HUDEP-2 (cell line): ENCODE measurements at regions not wholly inside any gene's neighbourhood (a gene's known extent, or its start where the extent isn't known, plus 50 kb on each side); places are given as distances from the start of the nearest gene placed in this dataset.

Experiments used
- DNase-seq, 76 experiments: peaks; one replicate each; lab custom pipeline; 2025; ENCODE audit not compliant: unreplicated experiment in 76 of 76; lab: John Stamatoyannopoulos, UW

DNA sequence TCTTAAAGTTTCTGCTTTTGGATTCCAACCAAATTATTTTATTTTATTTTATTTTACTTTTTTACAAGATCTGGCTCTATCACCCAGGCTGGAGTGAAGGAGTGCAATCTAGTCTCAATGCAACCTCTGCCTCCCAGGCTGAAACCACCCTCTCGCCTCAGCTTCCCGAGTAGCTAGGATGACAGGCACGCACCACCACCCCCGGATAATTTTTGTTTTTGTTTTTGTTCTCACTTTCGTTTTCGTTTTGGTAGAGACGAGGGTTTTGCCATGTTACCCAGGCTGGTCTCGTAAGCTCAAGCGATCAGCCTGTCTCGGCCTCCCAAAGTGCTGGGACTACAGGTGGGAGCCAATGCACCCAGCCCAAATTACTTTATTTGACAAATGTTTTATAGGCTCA, 219.8 kb downstream of the ETS1 start:
- no peak for DNase-seq

- DNase-seq = peak in 1 of 76 experiments; percentile 4
Measured at GRCh38 chr11:128365044-128365443, 222.3 kb downstream of the ETS1 start.

- no peak for DNase-seq
Measured at GRCh38 chr11:128361451-128362020, 225.8 kb downstream of the ETS1 start.

GRCh38 chr11:128359515-128359914, 227.8 kb downstream of the ETS1 start:
- no peak for DNase-seq

DNA sequence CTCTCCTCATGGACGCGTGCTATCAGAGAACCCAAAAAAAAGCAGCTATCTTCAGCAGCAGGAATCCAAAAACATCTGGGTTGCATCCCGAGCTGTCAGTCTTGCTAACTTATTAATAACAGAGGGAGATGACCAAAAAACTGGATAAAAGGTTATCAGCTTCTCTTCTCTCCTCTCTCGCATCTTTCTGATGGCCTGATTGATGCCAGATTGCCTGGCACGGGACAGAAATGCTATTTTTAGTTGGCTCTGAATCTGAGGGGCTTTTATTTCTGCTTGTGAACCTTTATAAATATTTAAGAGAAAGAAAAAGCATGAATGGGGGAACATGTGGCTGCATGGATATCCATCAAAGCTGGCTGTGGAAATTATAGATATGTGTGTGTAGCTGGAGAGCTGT, 230.3 kb downstream of the ETS1 start:
- DNase-seq = no peak

DNA sequence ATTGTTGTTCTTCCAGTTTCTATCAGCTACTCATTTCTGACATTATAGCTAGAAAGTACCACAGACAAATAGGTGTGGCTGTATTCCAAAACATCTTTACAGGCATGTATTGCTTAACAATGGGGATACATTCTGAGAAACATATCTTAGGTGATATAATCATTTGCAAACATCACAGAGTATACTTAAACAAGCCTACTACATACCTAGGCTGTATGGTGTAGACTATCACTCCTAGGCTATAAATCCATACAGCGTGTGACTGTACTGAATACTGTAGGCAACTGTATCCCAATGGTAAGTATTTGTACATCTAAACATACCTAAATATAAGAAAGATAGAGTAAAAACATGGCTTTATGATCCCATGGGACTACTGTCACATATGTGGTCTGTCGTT, 231.8 kb downstream of the ETS1 start:
- no peak for DNase-seq

DNA sequence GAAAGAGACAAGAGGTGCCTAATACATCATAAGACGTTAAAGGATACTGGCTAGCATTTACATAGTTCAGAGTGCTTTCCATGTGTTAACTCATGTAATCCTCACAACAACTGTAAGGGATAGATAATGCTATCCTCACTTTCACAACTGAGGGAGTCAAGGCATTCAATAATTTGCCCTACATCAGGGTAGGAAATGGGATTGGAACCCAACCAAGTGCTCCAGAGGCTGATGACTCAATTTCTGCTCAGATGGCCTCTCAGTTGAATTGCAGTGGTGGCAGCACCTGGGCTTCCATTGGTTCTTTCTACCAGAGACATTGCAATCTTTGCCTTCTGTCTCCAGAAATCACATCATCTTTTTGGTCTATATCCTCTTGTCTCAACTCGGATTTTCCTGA, 232.9 kb downstream of the ETS1 start:
- no peak for DNase-seq

GRCh38 chr11:128351168-128351567, 236.2 kb downstream of the ETS1 start:
- DNase-seq = no peak

GRCh38 chr11:128349650-128350299, 237.6 kb downstream of the ETS1 start:
- no peak for DNase-seq

GRCh38 chr11:128346804-128347203, 240.6 kb downstream of the ETS1 start:
- no peak for DNase-seq

DNA sequence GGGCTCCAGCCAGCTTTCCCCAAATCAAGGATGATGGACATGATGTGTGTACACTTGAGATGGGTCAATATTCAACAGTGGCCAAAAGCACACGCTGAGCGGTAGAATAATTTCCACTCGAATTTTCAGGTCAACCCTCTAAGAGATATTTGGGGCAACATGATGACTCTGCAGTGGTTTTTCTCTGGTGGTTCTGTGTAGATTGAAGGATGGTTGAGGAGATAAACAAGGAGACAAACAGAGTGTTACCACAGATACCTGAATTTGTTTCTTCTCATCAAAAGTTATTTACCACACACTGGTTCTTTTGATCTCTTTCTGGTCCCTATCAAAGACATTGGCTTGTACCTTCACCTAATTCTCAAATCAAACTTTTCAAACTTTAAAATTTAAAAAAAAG, 242.0 kb downstream of the ETS1 start:
- DNase-seq = no peak

DNA sequence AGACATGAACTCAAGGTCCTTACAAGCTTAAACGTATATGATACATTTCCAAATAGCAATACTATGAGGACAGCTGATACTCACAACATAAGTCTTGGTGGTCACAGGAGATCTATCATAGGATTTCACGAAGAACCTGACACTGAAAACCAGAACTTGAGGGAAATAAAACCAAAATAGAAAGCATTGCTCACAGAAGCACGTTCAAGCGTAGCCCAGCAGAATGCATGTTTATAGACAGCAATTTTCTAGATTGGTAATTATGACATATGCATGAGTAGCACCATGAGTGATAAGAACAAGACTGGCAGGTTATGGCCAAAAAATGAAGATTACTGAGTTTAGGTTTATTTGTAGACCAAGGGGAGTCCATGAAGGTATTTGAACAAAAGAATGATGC, 243.5 kb downstream of the ETS1 start:
- DNase-seq = no peak

DNA sequence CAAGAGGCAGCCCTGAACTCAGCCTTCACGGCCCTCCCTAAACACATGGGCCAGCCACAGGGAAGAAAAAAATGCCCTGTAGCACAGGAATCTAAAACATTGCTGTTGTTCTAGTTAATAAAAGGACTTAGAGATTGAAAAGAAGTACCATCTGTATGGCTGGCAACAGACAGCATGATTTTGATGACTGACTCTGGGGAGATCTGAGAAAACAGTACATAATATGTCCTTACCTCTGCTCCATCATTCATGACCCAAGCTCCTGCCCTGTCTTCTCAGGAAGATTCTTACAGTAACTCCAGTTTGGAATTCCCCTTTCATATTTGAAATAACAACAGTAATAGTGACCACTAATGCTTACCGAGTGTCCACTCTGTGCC, 244.2 kb downstream of the ETS1 start:
- DNase-seq = no peak

- no peak for DNase-seq
Measured at GRCh38 chr11:128342511-128343134, 244.7 kb downstream of the ETS1 start.

- no peak for DNase-seq
Measured at GRCh38 chr11:128341280-128342248, 245.8 kb downstream of the ETS1 start.

DNA sequence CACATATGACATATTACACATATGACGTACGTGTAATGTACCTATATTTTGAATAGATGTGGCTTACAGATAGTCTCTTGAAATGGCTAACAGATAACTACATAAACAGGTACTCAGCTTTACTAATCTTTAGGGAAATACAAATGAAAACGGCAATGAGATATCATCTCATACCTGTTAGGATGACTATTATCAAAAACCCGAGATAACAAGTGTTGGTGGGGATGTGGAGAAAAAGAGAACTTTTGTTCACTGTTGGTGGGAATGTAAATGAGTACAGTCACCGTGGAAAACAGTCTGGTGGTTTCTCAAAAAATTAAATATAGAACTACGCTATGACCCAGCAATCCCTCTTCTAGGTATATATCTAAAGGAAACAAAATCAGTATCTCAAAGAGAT, 247.6 kb downstream of the ETS1 start:
- DNase-seq = no peak

DNA sequence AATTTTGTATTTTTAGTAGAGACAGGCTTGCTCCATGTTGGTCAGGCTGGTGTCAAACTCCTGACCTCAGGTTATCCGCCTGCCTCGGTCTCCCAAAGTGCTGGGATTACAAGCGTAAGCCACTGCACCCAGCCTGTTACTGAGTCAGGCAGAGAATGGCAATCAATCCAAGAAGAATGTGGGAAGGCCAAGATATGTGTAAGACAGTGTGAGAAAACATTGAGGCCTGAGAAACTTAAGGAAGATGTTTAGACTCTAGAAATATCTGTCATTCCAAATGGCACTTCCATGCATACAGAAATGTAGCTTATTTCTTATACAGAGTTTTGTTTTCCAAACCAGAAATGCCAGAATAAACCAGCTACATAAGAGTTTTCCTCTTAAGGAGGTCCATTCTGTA, 248.5 kb downstream of the ETS1 start:
- no peak for DNase-seq

DNA sequence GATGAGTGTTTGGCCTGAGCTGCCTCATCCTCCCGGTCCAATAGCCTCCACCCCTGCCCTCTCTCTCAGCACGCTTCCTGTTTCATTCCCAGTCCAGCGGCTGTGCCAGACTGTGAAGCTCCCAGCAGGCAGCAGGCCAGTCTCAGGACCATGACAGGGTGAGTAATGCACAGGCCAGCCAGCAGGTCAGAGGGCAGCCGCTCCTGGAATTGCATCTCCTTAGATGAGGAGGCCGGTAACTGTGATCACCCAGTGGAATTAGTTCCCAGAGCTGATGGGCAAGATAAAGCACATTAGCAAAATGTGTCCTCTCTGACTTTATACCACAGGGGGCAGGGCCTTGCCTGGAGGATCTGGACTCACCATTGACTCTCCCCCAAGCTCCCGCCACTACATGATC, 251.2 kb downstream of the ETS1 start:
- no peak for DNase-seq

DNA sequence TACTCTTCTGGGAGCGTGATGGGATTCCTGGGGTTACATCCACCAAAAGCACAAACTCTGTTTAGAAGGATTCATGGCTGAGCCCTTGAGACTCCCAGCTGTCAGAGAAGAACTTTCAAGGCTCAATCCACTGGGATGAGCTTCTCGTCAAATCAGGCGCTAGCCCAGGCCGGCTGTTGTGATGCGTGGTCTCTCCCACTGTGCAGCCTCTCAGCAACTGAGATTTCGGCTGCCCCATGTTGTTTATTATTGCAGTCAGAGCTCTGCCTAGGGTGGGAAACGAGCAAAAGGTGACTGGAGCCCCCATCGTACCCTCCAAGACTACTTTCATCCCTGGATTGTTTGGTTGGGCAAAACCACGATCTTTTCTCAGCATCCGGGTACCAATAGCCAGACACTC, 251.6 kb downstream of the ETS1 start:
- DNase-seq = no peak

DNA sequence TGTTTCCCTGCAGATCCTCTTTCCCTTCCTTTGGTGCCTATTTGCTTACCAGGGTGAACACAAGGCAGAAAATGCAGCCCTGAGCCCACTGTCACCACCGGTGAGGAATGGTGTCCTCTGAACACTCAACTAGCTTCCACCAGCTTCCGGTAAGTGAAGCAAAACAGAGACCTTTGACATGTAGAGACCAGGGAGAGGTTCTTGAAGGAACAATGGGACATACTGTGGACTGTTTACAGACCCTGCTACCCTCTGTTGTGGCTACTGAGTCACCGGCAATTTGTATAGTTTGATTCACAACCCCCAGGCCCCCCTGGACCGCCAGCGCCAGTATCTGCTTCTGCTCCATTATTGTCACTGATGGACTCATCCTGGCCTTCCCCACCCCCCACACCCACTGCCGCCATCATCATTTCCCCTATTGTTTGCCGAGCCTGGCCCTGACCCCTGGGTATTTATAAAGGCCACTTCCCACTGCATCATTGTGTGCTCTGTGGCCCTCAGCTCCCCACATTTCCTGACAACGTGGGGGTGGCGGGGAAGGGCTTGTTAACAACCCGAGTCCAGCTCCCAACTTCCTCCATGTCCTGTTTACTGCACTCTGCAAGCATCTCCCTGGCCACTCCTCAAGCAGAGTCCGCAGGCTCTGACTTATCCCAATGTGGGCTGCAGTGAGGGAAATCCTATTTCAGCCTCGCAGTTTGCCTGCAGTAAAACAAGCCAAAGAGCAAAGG, 252.9 kb downstream of the ETS1 start:
- DNase-seq = no peak

DNA sequence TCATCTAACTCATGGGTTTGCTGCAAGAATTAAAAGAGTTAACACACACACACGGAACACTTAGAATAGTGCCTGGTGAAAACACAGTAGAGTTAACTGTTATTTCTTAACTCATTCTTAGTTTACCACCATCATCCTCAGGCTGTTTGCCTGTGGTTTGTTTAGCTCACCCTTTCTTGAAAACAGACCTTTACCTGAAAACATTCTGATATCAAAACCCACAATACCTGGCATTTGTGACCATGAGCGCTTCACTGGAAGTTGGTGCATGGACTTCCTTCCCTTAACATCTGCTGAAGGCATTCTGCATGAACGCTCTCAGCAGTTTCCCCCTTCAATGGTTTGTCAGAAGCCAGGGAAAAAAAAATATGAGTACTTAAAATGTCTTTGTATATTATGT, 256.0 kb downstream of the ETS1 start:
- no peak for DNase-seq
